Body of pancreas (tissue), 4 donors: ENCODE measurements at regions not wholly inside any gene's neighbourhood (a gene's known extent, or its start where the extent isn't known, plus 50 kb on each side); places are given as distances from the start of the nearest gene placed in this dataset.

Experiments
- ATAC-seq: fragments of 150-250 bp; one replicate; pipeline ENCODE4 v1.9.1; 2016
- DNase-seq, 4 donors: peaks; one replicate each; pipeline ENCODE4 v3.0.0-alpha.2; 2019
- H3K27ac ChIP-seq, 4 donors: fragments of 200-600 bp; sonication (generic); 1 replicate in 3 of 4; 2 replicates in 1 of 4; pipeline versions ENCODE4 v1.5.1 to v1.6.1; 2016 to 2019; ENCODE audit warnings: mild to moderate bottlenecking in 1 of 4, mixed read lengths in 1 of 4, moderate library complexity in 1 of 4
- H3K27me3 ChIP-seq, 2 donors: fragments of 200-600 bp; sonication (generic); one replicate each; pipeline ENCODE4 v1.6.0; 2016; ENCODE audit warnings: mild to moderate bottlenecking in 1 of 2
- H3K36me3 ChIP-seq, 2 donors: fragments of 200-600 bp; sonication (generic); replicated peaks in 1 of 2; 2 replicates each; pipeline ENCODE4 v1.5.1; 2016; ENCODE audit warnings: low read depth in 2 of 2; ENCODE audit not compliant: insufficient read depth in 1 of 2
- H3K4me1 ChIP-seq: fragments of 200-600 bp; sonication (generic); one replicate; pipeline ENCODE4 v1.6.0; 2016
- H3K4me3 ChIP-seq, 2 donors: fragments of 200-600 bp; sonication (generic); 1 replicate in 1 of 2; 2 replicates in 1 of 2; pipeline ENCODE4 v1.5.1; 2016 to 2019
- H3K9me3 ChIP-seq, 3 donors: fragments of 200-600 bp; sonication (generic); 1 replicate in 2 of 3; 2 replicates in 1 of 3; pipeline ENCODE4 v1.5.1; 2016
- POLR2A ChIP-seq, 3 donors: fragments of 450-650 bp; IDR thresholded peaks; one replicate each; pipeline ENCODE4 v1.6.1; 2016; ENCODE audit warnings: antibody characterized with exemption in 3 of 3, mild to moderate bottlenecking in 2 of 3
- WGBS, 2 donors: methylation state at CpG; one replicate each; pipeline ENCODE4 v1.1.5; 2017; 5-methylcytosine and 5-hydroxymethylcytosine counted together
- intact Hi-C: fragments of 100-400 bp; cut with DNase I; formaldehyde crosslinking; loops from one replicate; pipeline ENCODE4 v1.15.1; 2023
- TF ChIP-seq, protein P1 (sequence below), 7 experiments: fragments of 450-650 bp in 4 of 7; fragments of 200-600 bp in 3 of 7; sonication (generic) in 3 of 7; IDR thresholded peaks; one replicate each; pipeline ENCODE4 v1.5.1; 2016 to 2019; ENCODE audit warnings: antibody characterized with exemption in 7 of 7

DNA sequence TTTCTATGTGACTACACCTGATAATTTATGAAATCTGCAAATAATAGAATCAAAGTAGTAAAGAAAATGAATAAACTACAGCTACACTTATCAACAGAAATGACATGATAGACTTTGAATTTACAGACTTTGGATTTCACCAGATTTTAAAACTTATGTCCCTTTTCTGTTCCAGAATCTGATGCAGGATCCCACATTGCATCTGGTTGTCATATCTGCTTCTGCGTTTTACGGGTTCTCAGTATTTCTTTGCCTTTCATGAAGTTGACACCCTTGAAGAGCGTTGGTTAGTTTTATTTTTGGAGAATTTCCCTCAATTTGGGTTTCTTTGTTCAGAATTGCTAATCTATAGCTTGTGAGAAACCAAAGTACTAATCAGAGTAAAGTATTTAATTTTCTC lies 174.9 kb upstream of the ADCY2 start:
- no peak for ATAC-seq
- Histone ChIP-seq H3K36me3 (no peaks in the 10 kb centered on the region), H3K27ac (no peak overlapping the region), H3K4me1 (no peaks in the 10 kb centered on the region), H3K9me3 (no peaks in the 10 kb centered on the region), H3K4me3 (no peak overlapping the region), H3K27me3 (no peaks in the 10 kb centered on the region)
- no peak for TF ChIP-seq POLR2A (IDR thresholded peaks at IDR 0.05)
- TF ChIP-seq, protein P1, sequence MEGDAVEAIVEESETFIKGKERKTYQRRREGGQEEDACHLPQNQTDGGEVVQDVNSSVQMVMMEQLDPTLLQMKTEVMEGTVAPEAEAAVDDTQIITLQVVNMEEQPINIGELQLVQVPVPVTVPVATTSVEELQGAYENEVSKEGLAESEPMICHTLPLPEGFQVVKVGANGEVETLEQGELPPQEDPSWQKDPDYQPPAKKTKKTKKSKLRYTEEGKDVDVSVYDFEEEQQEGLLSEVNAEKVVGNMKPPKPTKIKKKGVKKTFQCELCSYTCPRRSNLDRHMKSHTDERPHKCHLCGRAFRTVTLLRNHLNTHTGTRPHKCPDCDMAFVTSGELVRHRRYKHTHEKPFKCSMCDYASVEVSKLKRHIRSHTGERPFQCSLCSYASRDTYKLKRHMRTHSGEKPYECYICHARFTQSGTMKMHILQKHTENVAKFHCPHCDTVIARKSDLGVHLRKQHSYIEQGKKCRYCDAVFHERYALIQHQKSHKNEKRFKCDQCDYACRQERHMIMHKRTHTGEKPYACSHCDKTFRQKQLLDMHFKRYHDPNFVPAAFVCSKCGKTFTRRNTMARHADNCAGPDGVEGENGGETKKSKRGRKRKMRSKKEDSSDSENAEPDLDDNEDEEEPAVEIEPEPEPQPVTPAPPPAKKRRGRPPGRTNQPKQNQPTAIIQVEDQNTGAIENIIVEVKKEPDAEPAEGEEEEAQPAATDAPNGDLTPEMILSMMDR (IDR thresholded peaks at IDR 0.05), result no peak
- no peak for DNase-seq
- 81 to 90% methylated on average over 3 of the region's 3 CpGs for WGBS, 2 donors
- intact Hi-C loops, result no loop called here

DNA sequence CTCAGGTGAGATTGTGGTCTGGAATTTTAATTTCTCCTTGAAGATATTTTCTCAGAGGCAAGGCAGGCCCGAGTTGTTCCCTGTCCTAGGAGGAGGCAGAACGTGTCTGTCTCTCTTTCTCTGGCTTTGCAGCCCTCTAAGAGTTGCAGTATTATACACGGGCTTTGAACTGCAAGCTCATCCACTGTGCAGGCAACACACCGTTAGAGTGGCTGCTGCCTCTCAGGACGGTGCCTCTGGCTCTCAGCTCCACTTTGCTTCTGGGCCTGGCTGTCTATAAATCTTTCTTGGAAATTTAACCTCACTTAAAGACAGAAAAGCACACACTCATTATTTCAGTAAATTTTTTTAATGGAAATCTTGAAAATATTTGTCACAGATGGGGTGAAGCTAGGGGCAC lies 170.1 kb upstream of the ADCY2 start:
- intact Hi-C loops, result no loop called here
- no peaks in the 10 kb centered on the region for H3K4me1 ChIP-seq
- no peak for DNase-seq
- WGBS, 2 donors, result 68 to 71% methylated on average over 5 of the region's 5 CpGs
- H3K9me3 ChIP-seq, result no peaks in the 10 kb centered on the region
- ATAC-seq, result no peak
- H3K27me3 ChIP-seq, result no peaks in the 10 kb centered on the region
- TF ChIP-seq POLR2A (IDR thresholded peaks at IDR 0.05), result no peak
- TF ChIP-seq, protein P1 (IDR thresholded peaks at IDR 0.05), result no peak
- H3K36me3 ChIP-seq, result no peaks in the 10 kb centered on the region
- H3K4me3 ChIP-seq, result no peak overlapping the region
- H3K27ac ChIP-seq, result no peak overlapping the region

DNA sequence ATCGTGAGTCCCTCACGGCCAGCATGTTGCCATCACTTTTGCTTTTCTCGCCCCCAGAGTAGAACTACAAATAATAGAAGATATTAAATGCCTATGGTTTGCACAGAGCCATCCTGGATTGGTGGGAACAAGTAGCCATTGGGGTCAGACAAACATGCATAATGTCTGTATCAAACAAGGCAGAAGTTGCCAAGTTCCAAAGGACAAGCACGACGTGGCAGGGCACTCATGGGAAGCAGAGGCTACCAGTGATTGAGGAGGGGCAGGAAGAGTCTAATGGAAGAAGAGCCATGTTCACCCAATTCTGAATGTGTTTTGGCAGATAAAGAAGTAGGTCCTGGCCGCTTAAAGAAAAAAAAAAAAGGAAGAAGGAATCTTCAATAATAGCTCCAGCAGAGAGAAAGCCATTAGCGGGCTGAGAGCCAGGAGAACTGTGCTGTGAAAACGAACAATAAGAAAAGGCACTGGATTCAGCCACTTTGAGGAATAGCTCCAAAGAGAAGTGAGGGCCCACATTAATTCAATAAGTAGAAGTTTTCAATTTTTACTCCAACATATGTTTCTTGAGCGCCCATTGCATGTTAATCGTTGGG lies 153.7 kb upstream of the ADCY2 start:
- TF ChIP-seq, protein P1 (IDR thresholded peaks at IDR 0.05), result no peak
- TF ChIP-seq POLR2A (IDR thresholded peaks at IDR 0.05), result no peak
- Histone ChIP-seq H3K4me3 (no peak overlapping the region), H3K27ac (no peak overlapping the region), H3K4me1 (no peaks in the 10 kb centered on the region), H3K9me3 (no peaks in the 10 kb centered on the region), H3K36me3 (no peaks in the 10 kb centered on the region), H3K27me3 (no peaks in the 10 kb centered on the region)
- 62 to 67% methylated on average over 10 of the region's 10 CpGs for WGBS, 2 donors
- DNase-seq (no peak), ATAC-seq (no peak)
- intact Hi-C loops, result no loop called here

DNA sequence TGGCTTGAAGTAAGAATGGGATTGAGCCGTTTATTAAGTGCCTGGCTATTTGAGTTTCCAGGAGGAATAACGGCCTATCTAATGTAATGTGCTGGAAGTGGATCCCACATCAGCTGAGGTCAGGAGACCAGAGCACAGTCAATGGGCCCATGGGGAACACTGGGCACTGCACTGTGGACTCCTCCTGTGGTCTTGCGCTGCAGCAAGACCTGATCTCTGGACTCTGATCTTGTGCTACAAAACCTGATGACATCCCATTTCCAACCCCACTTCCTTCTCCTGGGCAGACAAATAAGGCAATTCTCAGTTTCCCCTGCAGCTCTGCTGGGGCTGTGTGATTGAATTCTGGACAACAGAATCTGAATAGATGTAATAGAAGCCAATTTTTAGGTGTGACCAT lies 151.7 kb upstream of the ADCY2 start:
- DNase-seq (no peak), ATAC-seq (no peak)
- no peaks in the 10 kb centered on the region for H3K4me1 ChIP-seq
- 74 to 78% methylated on average over 3 of the region's 3 CpGs for WGBS, 2 donors
- H3K27me3 ChIP-seq, result no peaks in the 10 kb centered on the region
- H3K27ac ChIP-seq, result no peak overlapping the region
- TF ChIP-seq, protein P1 (IDR thresholded peaks at IDR 0.05), result no peak
- no peak for TF ChIP-seq POLR2A (IDR thresholded peaks at IDR 0.05)
- no peaks in the 10 kb centered on the region for H3K36me3 ChIP-seq
- H3K4me3 ChIP-seq, result no peak overlapping the region
- H3K9me3 ChIP-seq, result no peaks in the 10 kb centered on the region
- intact Hi-C loops, result no loop called here

DNA sequence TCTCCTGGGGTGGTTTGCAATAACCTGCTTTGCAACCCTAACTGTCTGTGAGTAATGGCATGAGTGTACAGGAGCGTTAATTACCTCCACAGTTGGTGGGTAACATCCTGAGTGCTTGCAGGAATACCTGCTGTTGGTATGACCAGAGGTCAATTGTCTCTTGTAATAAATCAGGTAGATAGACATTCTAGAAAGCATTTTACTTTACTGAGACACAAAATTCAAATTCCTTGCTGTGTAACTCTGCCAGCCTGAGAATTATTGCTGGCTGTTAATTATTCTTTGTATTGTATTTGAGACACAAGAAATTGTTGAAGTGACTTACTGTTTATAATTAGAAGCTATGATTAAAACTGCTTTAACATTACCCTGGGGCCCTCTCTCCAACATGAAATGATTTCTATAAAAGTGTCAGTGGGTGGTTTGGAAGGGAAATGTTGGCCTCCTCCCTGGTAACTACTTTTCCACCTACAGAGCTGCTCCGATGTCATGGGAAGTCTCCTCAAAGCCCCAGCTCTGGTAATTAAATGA lies 150.8 kb upstream of the ADCY2 start:
- intact Hi-C loops, result no loop called here
- Histone ChIP-seq H3K4me3 (no peak overlapping the region), H3K27me3 (no peaks in the 10 kb centered on the region), H3K27ac (no peak overlapping the region), H3K36me3 (no peaks in the 10 kb centered on the region), H3K4me1 (no peaks in the 10 kb centered on the region), H3K9me3 (no peaks in the 10 kb centered on the region)
- 77 to 78% methylated on average over 2 of the region's 2 CpGs for WGBS, 2 donors
- TF ChIP-seq, protein P1 (IDR thresholded peaks at IDR 0.05), result no peak
- TF ChIP-seq POLR2A (IDR thresholded peaks at IDR 0.05), result no peak
- DNase-seq (no peak), ATAC-seq (no peak)
